ENCODE measurements at regions not wholly inside any gene's neighbourhood (a gene's known extent, or its start where the extent isn't known, plus 50 kb on each side); places are given as distances from the start of the nearest gene placed in this dataset.

GRCh38 chr13:99659866-99660554 lies 158.7 kb downstream of the TM9SF2 start:
- in situ Hi-C loops (cut with HindIII; ENCODE audit: low sequenced_read_pairs): no loop called here
- no peak overlapping the region for H3K4me3 ChIP-seq (ENCODE audit: low read depth, low read length)
- DNase-seq (ENCODE audit: low read depth, low spot score): no peak
- TF ChIP-seq, protein P1, sequence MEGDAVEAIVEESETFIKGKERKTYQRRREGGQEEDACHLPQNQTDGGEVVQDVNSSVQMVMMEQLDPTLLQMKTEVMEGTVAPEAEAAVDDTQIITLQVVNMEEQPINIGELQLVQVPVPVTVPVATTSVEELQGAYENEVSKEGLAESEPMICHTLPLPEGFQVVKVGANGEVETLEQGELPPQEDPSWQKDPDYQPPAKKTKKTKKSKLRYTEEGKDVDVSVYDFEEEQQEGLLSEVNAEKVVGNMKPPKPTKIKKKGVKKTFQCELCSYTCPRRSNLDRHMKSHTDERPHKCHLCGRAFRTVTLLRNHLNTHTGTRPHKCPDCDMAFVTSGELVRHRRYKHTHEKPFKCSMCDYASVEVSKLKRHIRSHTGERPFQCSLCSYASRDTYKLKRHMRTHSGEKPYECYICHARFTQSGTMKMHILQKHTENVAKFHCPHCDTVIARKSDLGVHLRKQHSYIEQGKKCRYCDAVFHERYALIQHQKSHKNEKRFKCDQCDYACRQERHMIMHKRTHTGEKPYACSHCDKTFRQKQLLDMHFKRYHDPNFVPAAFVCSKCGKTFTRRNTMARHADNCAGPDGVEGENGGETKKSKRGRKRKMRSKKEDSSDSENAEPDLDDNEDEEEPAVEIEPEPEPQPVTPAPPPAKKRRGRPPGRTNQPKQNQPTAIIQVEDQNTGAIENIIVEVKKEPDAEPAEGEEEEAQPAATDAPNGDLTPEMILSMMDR (IDR thresholded peaks at IDR 0.05; ENCODE audit: low read depth, low read length): no peak

- no peak for DNase-seq (ENCODE audit: low read depth, low spot score)
- TF ChIP-seq, protein P1 (IDR thresholded peaks at IDR 0.05; ENCODE audit: low read depth, low read length): no peak
- no peak overlapping the region for H3K4me3 ChIP-seq (ENCODE audit: low read depth, low read length)
- in situ Hi-C loops (cut with HindIII; ENCODE audit: low sequenced_read_pairs): no loop called here
Measured at GRCh38 chr13:99659226-99659625, 158.0 kb downstream of the TM9SF2 start.

GRCh38 chr13:99658261-99658991 lies 157.2 kb downstream of the TM9SF2 start:
- TF ChIP-seq, protein P1 (IDR thresholded peaks at IDR 0.05; ENCODE audit: low read depth, low read length): peak; percentile 57
- peak overlapping the region; percentile 41 for H3K4me3 ChIP-seq (ENCODE audit: low read depth, low read length)
- in situ Hi-C loops (cut with HindIII; ENCODE audit: low sequenced_read_pairs): no loop called here
- DNase-seq (ENCODE audit: low read depth, low spot score): peak; percentile 82

GRCh38 chr13:99657848-99658260 lies 156.6 kb downstream of the TM9SF2 start:
- in situ Hi-C loops (cut with HindIII; ENCODE audit: low sequenced_read_pairs): no loop called here
- TF ChIP-seq, protein P1 (IDR thresholded peaks at IDR 0.05; ENCODE audit: low read depth, low read length): no peak
- peak overlapping the region; percentile 41 for H3K4me3 ChIP-seq (ENCODE audit: low read depth, low read length)
- peak; percentile 54 for DNase-seq (ENCODE audit: low read depth, low spot score)

- no peak overlapping the region for H3K4me3 ChIP-seq (ENCODE audit: low read depth, low read length)
- TF ChIP-seq, protein P1 (IDR thresholded peaks at IDR 0.05; ENCODE audit: low read depth, low read length): no peak
- in situ Hi-C loops (cut with HindIII; ENCODE audit: low sequenced_read_pairs): no loop called here
- peak; percentile 16 for DNase-seq (ENCODE audit: low read depth, low spot score)
Measured at GRCh38 chr13:99656844-99657381, 155.6 kb downstream of the TM9SF2 start.

GRCh38 chr13:99656092-99656745 lies 154.9 kb downstream of the TM9SF2 start:
- peak; percentile 70 for DNase-seq (ENCODE audit: low read depth, low spot score)
- TF ChIP-seq, protein P1 (IDR thresholded peaks at IDR 0.05; ENCODE audit: low read depth, low read length): peak; percentile 91
- in situ Hi-C loops (cut with HindIII; ENCODE audit: low sequenced_read_pairs): no loop called here
- no peak overlapping the region for H3K4me3 ChIP-seq (ENCODE audit: low read depth, low read length)
